ENCODE measurements at regions not wholly inside any gene's neighbourhood (a gene's known extent, or its start where the extent isn't known, plus 50 kb on each side); places are given as distances from the start of the nearest gene placed in this dataset.
"Not testable (repeated sequence)": the region's sequence is repeated elsewhere in the genome, so short reads cannot be mapped to it uniquely, and the experiment has no call there.

DNA sequence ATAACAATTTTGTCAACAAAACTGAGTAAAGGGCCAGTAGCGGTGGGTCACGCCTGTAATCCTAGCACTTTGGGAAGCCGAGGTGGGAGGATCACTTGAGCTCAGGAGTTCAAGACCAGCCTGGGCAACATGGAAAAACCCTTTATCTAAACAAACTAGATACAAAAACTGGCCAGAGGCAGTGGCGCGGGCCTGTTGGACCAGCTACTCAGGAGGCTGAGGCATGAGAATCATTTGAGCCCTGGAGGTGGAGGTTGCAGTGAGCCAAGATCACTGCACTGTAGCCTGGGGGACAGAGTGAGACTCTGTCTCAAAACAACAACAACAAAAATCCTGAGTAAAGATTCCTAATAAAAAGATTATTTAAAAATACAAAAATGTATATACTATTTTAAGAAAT, 583.1 kb downstream of the KCNJ2 start:
- TF ChIP-seq CTCF, POLR2A (IDR thresholded peaks at IDR 0.05): not testable (repeated sequence)
